DND-41 (cell line): ENCODE measurements at regions not wholly inside any gene's neighbourhood (a gene's known extent, or its start where the extent isn't known, plus 50 kb on each side); places are given as distances from the start of the nearest gene placed in this dataset.

Experiments used
- EZH2 ChIP-seq: IDR thresholded peaks from 3 replicates; pipeline ENCODE4 v1.6.1; 2012; ENCODE audit warnings: borderline replicate concordance, low read depth, mild to moderate bottlenecking, moderate library complexity, low read length, inconsistent platforms; ENCODE audit not compliant: severe bottlenecking
- TF ChIP-seq, protein P1 (sequence below): IDR thresholded peaks from 2 replicates; pipeline ENCODE4 v1.5.1; 2012; ENCODE audit warnings: borderline replicate concordance, low read length, moderate library complexity, mild to moderate bottlenecking; ENCODE audit not compliant: poor library complexity, severe bottlenecking; ENCODE audit errors: extremely low read depth

DNA sequence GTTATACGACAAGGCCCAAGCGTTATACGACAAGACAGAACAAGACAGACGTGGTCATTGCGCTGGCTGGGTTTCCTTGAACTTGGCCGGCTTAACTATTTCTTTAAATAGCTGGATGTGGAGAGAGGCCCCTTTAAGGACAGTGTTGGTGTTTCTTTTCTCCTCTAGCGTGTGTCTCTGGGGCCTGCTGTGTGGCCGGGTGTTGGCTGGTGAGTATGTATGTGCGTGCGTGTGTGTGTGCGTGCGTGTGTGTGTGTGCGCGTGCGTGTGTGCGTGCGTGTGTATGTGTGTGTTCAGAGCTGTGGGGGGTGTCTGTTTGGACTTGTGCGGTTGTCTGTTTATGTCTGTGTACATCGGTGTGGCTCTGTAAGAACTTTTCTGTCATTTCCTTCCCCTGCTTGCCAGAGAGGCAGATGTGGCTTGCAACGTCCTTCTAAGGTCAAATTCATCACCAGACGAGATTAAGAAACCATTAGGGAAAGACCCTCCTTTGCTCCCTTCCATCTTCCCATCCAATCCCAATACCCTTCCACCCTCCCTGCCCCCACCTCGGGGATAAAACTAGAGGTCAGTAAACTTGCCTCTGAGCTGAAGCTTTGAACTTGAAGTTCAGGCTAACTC is 78.6 kb upstream of the TBX3 start:
- TF ChIP-seq, protein P1, sequence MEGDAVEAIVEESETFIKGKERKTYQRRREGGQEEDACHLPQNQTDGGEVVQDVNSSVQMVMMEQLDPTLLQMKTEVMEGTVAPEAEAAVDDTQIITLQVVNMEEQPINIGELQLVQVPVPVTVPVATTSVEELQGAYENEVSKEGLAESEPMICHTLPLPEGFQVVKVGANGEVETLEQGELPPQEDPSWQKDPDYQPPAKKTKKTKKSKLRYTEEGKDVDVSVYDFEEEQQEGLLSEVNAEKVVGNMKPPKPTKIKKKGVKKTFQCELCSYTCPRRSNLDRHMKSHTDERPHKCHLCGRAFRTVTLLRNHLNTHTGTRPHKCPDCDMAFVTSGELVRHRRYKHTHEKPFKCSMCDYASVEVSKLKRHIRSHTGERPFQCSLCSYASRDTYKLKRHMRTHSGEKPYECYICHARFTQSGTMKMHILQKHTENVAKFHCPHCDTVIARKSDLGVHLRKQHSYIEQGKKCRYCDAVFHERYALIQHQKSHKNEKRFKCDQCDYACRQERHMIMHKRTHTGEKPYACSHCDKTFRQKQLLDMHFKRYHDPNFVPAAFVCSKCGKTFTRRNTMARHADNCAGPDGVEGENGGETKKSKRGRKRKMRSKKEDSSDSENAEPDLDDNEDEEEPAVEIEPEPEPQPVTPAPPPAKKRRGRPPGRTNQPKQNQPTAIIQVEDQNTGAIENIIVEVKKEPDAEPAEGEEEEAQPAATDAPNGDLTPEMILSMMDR = no peak
- no peak for TF ChIP-seq EZH2
